ENCODE measurements at regions not wholly inside any gene's neighbourhood (a gene's known extent, or its start where the extent isn't known, plus 50 kb on each side); places are given as distances from the start of the nearest gene placed in this dataset.
A peak's percentile ranks its signal among the peaks of the same experiment; 100 is the strongest.

- no peak for TF ChIP-seq EZH2phosphoT487 (IDR thresholded peaks at IDR 0.05; ENCODE audit: borderline replicate concordance)
- TF ChIP-seq CTCF (conservative IDR thresholded peaks at IDR 0.05; ENCODE audit: low read length), result no peak
- Histone ChIP-seq H2AFZ (ENCODE audit: low read length) (peak overlapping the region; percentile 49), H3K4me2 (ENCODE audit: low read depth, low read length, poor library complexity, severe bottlenecking) (peak overlapping the region; percentile 55)
These were observed 123.5 kb downstream of the MAP3K7 start for GRCh38 chr6:90463359-90463758.

GRCh38 chr6:90462102-90462501 lies 124.8 kb downstream of the MAP3K7 start:
- H3K27me3 ChIP-seq (ENCODE audit: insufficient read depth, low read length, poor library complexity, severe bottlenecking), result no peaks in the 10 kb centered on the region
- no peaks in the 10 kb centered on the region for H3K9me2 ChIP-seq (replicated peaks; ENCODE audit: low read depth, low read length)
- no peaks in the 10 kb centered on the region for H4K20me1 ChIP-seq (ENCODE audit: insufficient read depth, low read length, poor library complexity, severe bottlenecking)
- H3K4me3 ChIP-seq (ENCODE audit: low read length, poor library complexity, severe bottlenecking), result no peak overlapping the region
- H3F3A ChIP-seq (ENCODE audit: low read depth), result no peaks in the 10 kb centered on the region
- H2AFZ ChIP-seq (ENCODE audit: low read length), result no peak overlapping the region
- H3K9me3 ChIP-seq (ENCODE audit: insufficient read depth, low read depth, low read length), result peaks cover 21% of the 10 kb centered on the region; the same call in 1 of the 2 replicates
- H3K79me2 ChIP-seq (ENCODE audit: insufficient read depth, low read length), result no peaks in the 10 kb centered on the region
- H3K36me3 ChIP-seq (ENCODE audit: insufficient read depth, low read length), result no peaks in the 10 kb centered on the region
- TF ChIP-seq CTCF (conservative IDR thresholded peaks at IDR 0.05; ENCODE audit: low read length) (no peak), EZH2phosphoT487 (IDR thresholded peaks at IDR 0.05; ENCODE audit: borderline replicate concordance) (no peak)
- H3K4me2 ChIP-seq (ENCODE audit: low read depth, low read length, poor library complexity, severe bottlenecking), result no peak overlapping the region
- no peak overlapping the region for H3K9ac ChIP-seq (ENCODE audit: low read depth, low read length, poor library complexity, severe bottlenecking)
- H3K4me1 ChIP-seq (ENCODE audit: insufficient read depth, low read length, poor library complexity, severe bottlenecking), result peaks cover 60% of the 10 kb centered on the region

More at GRCh38 chr6:90463359-90463758, 123.5 kb downstream of the MAP3K7 start:
- Histone ChIP-seq H3K27me3 (ENCODE audit: insufficient read depth, low read length, poor library complexity, severe bottlenecking) (no peaks in the 10 kb centered on the region), H3K4me1 (ENCODE audit: insufficient read depth, low read length, poor library complexity, severe bottlenecking) (peaks cover 60% of the 10 kb centered on the region), H4K20me1 (ENCODE audit: insufficient read depth, low read length, poor library complexity, severe bottlenecking) (no peaks in the 10 kb centered on the region), H3K36me3 (ENCODE audit: insufficient read depth, low read length) (no peaks in the 10 kb centered on the region), H3K9me3 (ENCODE audit: insufficient read depth, low read depth, low read length) (peaks cover 20% of the 10 kb centered on the region; the same call in 1 of the 2 replicates), H3K79me2 (ENCODE audit: insufficient read depth, low read length) (no peaks in the 10 kb centered on the region), H3K9ac (ENCODE audit: low read depth, low read length, poor library complexity, severe bottlenecking) (no peak overlapping the region), H3K4me3 (ENCODE audit: low read length, poor library complexity, severe bottlenecking) (peak overlapping the region; percentile 35), H3K9me2 (replicated peaks; ENCODE audit: low read depth, low read length) (no peaks in the 10 kb centered on the region), H3F3A (ENCODE audit: low read depth) (no peaks in the 10 kb centered on the region)

GRCh38 chr6:90461383-90461782 lies 125.5 kb downstream of the MAP3K7 start:
- Histone ChIP-seq H3F3A (ENCODE audit: low read depth) (no peaks in the 10 kb centered on the region), H3K4me2 (ENCODE audit: low read depth, low read length, poor library complexity, severe bottlenecking) (no peak overlapping the region), H3K4me1 (ENCODE audit: insufficient read depth, low read length, poor library complexity, severe bottlenecking) (peaks cover 57% of the 10 kb centered on the region)

More at GRCh38 chr6:90461383-90461782, 125.5 kb downstream of the MAP3K7 start:
- no peak overlapping the region for H2AFZ ChIP-seq (ENCODE audit: low read length)
- no peaks in the 10 kb centered on the region for H3K9me2 ChIP-seq (replicated peaks; ENCODE audit: low read depth, low read length)
- no peaks in the 10 kb centered on the region for H4K20me1 ChIP-seq (ENCODE audit: insufficient read depth, low read length, poor library complexity, severe bottlenecking)
- H3K4me3 ChIP-seq (ENCODE audit: low read length, poor library complexity, severe bottlenecking), result no peak overlapping the region
- no peaks in the 10 kb centered on the region for H3K36me3 ChIP-seq (ENCODE audit: insufficient read depth, low read length)
- peaks cover 21% of the 10 kb centered on the region; the same call in 1 of the 2 replicates for H3K9me3 ChIP-seq (ENCODE audit: insufficient read depth, low read depth, low read length)
- no peak overlapping the region for H3K9ac ChIP-seq (ENCODE audit: low read depth, low read length, poor library complexity, severe bottlenecking)
- no peaks in the 10 kb centered on the region for H3K79me2 ChIP-seq (ENCODE audit: insufficient read depth, low read length)
- no peaks in the 10 kb centered on the region for H3K27me3 ChIP-seq (ENCODE audit: insufficient read depth, low read length, poor library complexity, severe bottlenecking)
- TF ChIP-seq CTCF (conservative IDR thresholded peaks at IDR 0.05; ENCODE audit: low read length) (no peak), EZH2phosphoT487 (IDR thresholded peaks at IDR 0.05; ENCODE audit: borderline replicate concordance) (no peak)
